Gastroesophageal sphincter (tissue), 4 donors: ENCODE measurements at regions not wholly inside any gene's neighbourhood (a gene's known extent, or its start where the extent isn't known, plus 50 kb on each side); places are given as distances from the start of the nearest gene placed in this dataset.

ENCODE experiments used
- ATAC-seq: fragments of 150-250 bp; one replicate; pipeline ENCODE4 v1.9.1; 2016; ENCODE audit warnings: mild to moderate bottlenecking, moderate library complexity
- H3K27ac ChIP-seq, 4 donors: fragments of 200-600 bp; sonication (generic) in 3 of 4; 1 replicate in 3 of 4; 2 replicates in 1 of 4; pipeline ENCODE4 v1.5.1; 2016 to 2019
- H3K27me3 ChIP-seq: fragments of 200-600 bp; sonication (generic); one replicate; pipeline ENCODE4 v1.5.1; 2019
- H3K36me3 ChIP-seq, 2 donors: fragments of 200-600 bp; sonication (generic); one replicate each; pipeline ENCODE4 v1.5.1; 2019; ENCODE audit warnings: control low read depth in 1 of 2
- H3K4me1 ChIP-seq, 3 donors: fragments of 200-600 bp; sonication (generic); 1 replicate in 2 of 3; 2 replicates in 1 of 3; pipeline ENCODE4 v1.5.1; 2016 to 2019; ENCODE audit warnings: control low read depth in 2 of 3
- H3K4me3 ChIP-seq, 2 donors: fragments of 200-600 bp; sonication (generic); one replicate each; pipeline ENCODE4 v1.5.1; 2019; ENCODE audit warnings: mild to moderate bottlenecking in 1 of 2, moderate library complexity in 1 of 2
- H3K9me3 ChIP-seq, 3 donors: fragments of 200-600 bp; sonication (generic); one replicate each; pipeline ENCODE4 v1.5.1; 2017 to 2019; ENCODE audit warnings: control low read depth in 2 of 3
- EP300 ChIP-seq: sonication (generic); formaldehyde crosslinking; IDR thresholded peaks from one replicate; pipeline ENCODE4 v1.6.1; 2017; ENCODE audit warnings: antibody characterized with exemption, mild to moderate bottlenecking
- POLR2A ChIP-seq, 2 donors: fragments of 450-650 bp; IDR thresholded peaks; one replicate each; pipeline ENCODE4 v1.6.1; 2017; ENCODE audit warnings: antibody characterized with exemption in 2 of 2, mild to moderate bottlenecking in 2 of 2, moderate library complexity in 1 of 2
- POLR2AphosphoS5 ChIP-seq: sonication (generic); formaldehyde crosslinking; IDR thresholded peaks from one replicate; pipeline ENCODE4 v1.6.1; 2017; ENCODE audit warnings: antibody characterized with exemption
- WGBS, 2 donors: methylation state at CpG; one replicate each; pipeline ENCODE4 v1.1.5; 2018; ENCODE audit warnings: low coverage in 1 of 2; 5-methylcytosine and 5-hydroxymethylcytosine counted together
- TF ChIP-seq, protein P1 (sequence below), 4 experiments: fragments of 200-600 bp in 2 of 4; fragments of 450-650 bp in 2 of 4; sonication (generic) in 1 of 4; IDR thresholded peaks; one replicate each; pipeline ENCODE4 v1.5.1; 2017 to 2019; ENCODE audit warnings: antibody characterized with exemption in 4 of 4, mild to moderate bottlenecking in 2 of 4, moderate library complexity in 2 of 4

DNA sequence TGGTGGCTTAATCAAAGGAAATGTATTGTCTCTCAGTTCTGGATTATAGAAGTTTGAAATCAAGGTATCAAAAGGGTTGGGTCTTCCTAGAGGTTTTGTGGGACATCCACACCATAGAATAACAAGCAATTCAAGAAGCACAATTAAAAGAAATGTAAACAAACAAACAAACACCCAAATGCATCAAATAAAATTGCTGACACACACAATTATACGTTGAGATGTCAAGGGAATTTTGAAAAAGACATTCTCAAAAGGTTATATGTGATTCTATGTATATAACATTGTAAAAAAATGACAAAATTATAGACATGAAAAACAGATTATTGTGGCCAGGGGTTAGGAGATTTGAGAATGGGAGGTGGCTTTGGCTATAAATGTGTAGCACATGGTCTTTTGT is 250.7 kb upstream of the AGA start:
- WGBS, 2 donors = 67 to 83% methylated on average over 1 of the region's 1 CpG
- no peak overlapping the region for H3K27ac ChIP-seq
- no peak for ATAC-seq
- TF ChIP-seq EP300 = no peak
- TF ChIP-seq POLR2A (IDR thresholded peaks at IDR 0.05) = no peak
- TF ChIP-seq, protein P1, sequence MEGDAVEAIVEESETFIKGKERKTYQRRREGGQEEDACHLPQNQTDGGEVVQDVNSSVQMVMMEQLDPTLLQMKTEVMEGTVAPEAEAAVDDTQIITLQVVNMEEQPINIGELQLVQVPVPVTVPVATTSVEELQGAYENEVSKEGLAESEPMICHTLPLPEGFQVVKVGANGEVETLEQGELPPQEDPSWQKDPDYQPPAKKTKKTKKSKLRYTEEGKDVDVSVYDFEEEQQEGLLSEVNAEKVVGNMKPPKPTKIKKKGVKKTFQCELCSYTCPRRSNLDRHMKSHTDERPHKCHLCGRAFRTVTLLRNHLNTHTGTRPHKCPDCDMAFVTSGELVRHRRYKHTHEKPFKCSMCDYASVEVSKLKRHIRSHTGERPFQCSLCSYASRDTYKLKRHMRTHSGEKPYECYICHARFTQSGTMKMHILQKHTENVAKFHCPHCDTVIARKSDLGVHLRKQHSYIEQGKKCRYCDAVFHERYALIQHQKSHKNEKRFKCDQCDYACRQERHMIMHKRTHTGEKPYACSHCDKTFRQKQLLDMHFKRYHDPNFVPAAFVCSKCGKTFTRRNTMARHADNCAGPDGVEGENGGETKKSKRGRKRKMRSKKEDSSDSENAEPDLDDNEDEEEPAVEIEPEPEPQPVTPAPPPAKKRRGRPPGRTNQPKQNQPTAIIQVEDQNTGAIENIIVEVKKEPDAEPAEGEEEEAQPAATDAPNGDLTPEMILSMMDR (IDR thresholded peaks at IDR 0.05) = no peak
- no peak for TF ChIP-seq POLR2AphosphoS5
- no peaks in the 10 kb centered on the region for H3K4me1 ChIP-seq
- no peak overlapping the region for H3K4me3 ChIP-seq
- H3K9me3 ChIP-seq = no peaks in the 10 kb centered on the region
- no peaks in the 10 kb centered on the region for H3K27me3 ChIP-seq
- H3K36me3 ChIP-seq = no peaks in the 10 kb centered on the region

DNA sequence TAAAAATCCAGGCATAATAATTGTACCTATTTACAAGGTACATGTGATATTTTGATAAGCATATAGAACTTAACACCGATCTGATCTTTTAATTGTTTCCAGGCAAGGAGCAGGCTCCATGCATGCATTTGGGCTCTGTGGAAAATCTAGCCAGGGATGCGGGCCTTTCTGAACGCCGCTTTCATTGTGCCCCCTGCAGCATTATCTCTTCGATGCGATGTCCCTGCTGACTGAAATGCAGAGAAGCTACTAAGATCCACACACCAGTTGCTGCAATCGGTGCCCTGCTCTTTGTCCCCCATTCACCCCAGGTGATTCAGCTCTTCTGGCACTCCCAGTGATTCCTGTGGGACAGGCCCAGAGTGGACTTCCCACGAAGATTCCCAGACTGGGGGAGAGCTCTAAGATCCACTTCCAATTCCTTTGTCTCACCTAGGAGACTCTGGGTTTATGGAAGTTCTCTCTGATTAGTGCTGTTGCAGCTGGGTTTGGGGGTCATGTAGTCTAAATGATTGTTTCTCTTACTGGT is 254.3 kb upstream of the AGA start:
- H3K27me3 ChIP-seq = no peaks in the 10 kb centered on the region
- 64 to 67% methylated on average over 6 of the region's 8 CpGs for WGBS, 2 donors
- H3K27ac ChIP-seq = no peak overlapping the region
- no peaks in the 10 kb centered on the region for H3K4me1 ChIP-seq
- no peaks in the 10 kb centered on the region for H3K36me3 ChIP-seq
- H3K9me3 ChIP-seq = no peaks in the 10 kb centered on the region
- TF ChIP-seq, protein P1 (IDR thresholded peaks at IDR 0.05) = no peak
- TF ChIP-seq POLR2AphosphoS5 = no peak
- no peak for TF ChIP-seq EP300
- H3K4me3 ChIP-seq = no peak overlapping the region
- ATAC-seq = no peak

DNA sequence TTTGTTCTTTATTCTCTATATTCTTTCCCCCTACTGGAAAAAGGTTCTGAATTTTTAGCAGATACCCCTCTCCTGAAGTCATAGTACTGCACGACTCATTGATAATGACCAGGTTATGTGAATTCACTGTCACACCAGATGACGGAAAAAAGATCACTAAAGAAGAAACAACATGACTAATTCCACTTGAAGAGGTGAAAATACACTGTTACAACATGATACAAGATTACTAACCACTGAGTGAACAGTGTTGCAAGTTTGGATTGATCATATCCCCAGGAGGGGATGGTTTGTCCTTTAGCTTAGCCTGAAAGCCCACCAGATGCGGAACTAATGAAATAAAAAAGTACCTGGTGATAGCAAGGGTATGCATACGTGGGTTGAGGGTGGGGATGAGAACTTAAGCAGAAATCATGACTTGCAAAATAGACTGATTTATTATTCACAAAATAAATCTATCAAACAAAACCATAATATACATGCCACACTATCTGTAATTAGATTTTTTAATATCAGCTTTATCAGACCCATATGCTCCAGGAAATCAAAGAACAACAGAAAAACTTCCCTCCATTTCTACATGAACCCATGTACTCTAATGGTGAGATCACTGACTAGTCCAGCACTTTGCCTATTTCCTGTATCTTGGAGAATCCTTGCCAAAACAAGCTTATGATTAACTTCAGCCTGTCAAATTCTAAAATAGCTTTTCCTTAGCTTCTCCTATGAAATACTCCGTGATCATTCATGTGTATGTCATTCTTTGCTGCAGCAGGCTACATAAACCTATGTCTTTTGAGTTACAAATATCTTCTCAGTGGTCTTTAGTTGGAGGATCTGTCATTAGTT is 257.4 kb upstream of the AGA start:
- H3K4me3 ChIP-seq = no peak overlapping the region
- no peaks in the 10 kb centered on the region for H3K9me3 ChIP-seq
- no peaks in the 10 kb centered on the region for H3K27me3 ChIP-seq
- H3K27ac ChIP-seq = no peak overlapping the region
- ATAC-seq = no peak
- H3K4me1 ChIP-seq = no peaks in the 10 kb centered on the region
- TF ChIP-seq POLR2AphosphoS5 (no peak), EP300 (no peak), POLR2A (IDR thresholded peaks at IDR 0.05) (no peak)
- TF ChIP-seq, protein P1 (IDR thresholded peaks at IDR 0.05) = no peak
- no peaks in the 10 kb centered on the region for H3K36me3 ChIP-seq
- 72 to 78% methylated on average over 4 to 5 of the region's 5 CpGs for WGBS, 2 donors

DNA sequence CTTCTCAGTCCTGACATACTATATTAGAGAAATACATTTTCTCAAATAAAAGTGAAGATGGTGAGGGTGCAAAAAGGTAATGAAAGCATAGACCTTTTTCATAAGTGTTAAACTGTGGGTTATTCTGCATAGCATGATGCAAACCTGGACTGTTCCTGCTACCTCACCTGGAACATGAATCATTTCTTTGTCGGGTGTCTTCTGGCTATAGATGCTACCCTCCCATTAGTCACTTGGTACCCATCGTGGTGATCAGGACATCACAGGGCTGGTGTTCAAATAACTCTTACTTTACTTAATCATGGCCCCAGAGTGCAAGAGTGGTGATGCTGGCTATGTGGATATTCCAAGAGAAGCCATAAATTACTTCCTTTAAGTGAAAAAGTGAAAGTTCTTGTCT is 264.7 kb upstream of the AGA start:
- TF ChIP-seq, protein P1 (IDR thresholded peaks at IDR 0.05) = no peak
- TF ChIP-seq EP300 (no peak), POLR2A (IDR thresholded peaks at IDR 0.05) (no peak), POLR2AphosphoS5 (no peak)
- Histone ChIP-seq H3K27me3 (no peaks in the 10 kb centered on the region), H3K9me3 (no peaks in the 10 kb centered on the region), H3K4me3 (no peak overlapping the region), H3K4me1 (no peaks in the 10 kb centered on the region), H3K27ac (no peak overlapping the region), H3K36me3 (no peaks in the 10 kb centered on the region)
- WGBS, 2 donors = 85 to 89% methylated on average over 2 of the region's 2 CpGs
- ATAC-seq = no peak

DNA sequence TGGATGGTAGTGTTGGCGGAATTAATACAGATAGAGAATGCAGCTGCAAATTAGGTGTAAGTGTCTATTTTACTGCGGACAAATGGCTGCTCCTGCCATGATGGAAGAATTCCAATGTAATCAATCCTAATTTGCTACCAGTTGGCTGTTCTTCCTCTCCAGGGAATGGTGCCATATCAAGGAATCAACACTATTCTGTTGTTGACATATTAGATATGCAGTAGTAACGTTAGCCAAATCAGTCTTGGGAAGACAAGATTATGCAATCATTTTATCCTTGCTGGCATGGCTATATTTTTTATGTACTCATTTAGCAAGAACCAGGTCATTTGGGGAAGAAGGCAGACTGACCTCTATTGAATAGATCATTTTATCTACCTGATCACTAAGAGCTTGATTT is 271.2 kb upstream of the AGA start:
- H3K27ac ChIP-seq = no peak overlapping the region
- no peak overlapping the region for H3K4me3 ChIP-seq
- no peaks in the 10 kb centered on the region for H3K36me3 ChIP-seq
- ATAC-seq = no peak
- no peaks in the 10 kb centered on the region for H3K9me3 ChIP-seq
- H3K27me3 ChIP-seq = no peaks in the 10 kb centered on the region
- 47 to 55% methylated on average over 3 of the region's 3 CpGs for WGBS, 2 donors
- TF ChIP-seq POLR2A (IDR thresholded peaks at IDR 0.05) = no peak
- no peak for TF ChIP-seq POLR2AphosphoS5
- H3K4me1 ChIP-seq = peaks cover 0 to 8% (median 0%) of the 10 kb centered on the region in 3 donors
